HAP-1 (cell line): ENCODE measurements at regions not wholly inside any gene's neighbourhood (a gene's known extent, or its start where the extent isn't known, plus 50 kb on each side); places are given as distances from the start of the nearest gene placed in this dataset.

ENCODE experiments used
- DNase-seq, 2 experiments: peaks; one replicate each; pipeline ENCODE4 v3.0.0-alpha.2; 2016 to 2020; ENCODE audit warnings: low spot score in 2 of 2
- H3K27me3 ChIP-seq: fragments of 250-450 bp; sonication (Bioruptor Pico); 2 replicates; pipeline ENCODE4 v1.5.1; 2020; ENCODE audit warnings: low read depth, mild to moderate bottlenecking, moderate library complexity
- H3K36me3 ChIP-seq: fragments of 250-450 bp; sonication (Bioruptor Pico); replicated peaks from 2 replicates; pipeline ENCODE4 v1.5.1; 2020; ENCODE audit warnings: mild to moderate bottlenecking
- H3K4me1 ChIP-seq: fragments of 250-450 bp; sonication (Bioruptor Pico); 2 replicates; pipeline ENCODE4 v1.5.1; 2020; ENCODE audit warnings: mild to moderate bottlenecking
- H3K4me3 ChIP-seq: fragments of 250-450 bp; sonication (Bioruptor Pico); 2 replicates; pipeline ENCODE4 v1.5.1; 2020; ENCODE audit warnings: mild to moderate bottlenecking, moderate library complexity
- H3K9me3 ChIP-seq: fragments of 250-450 bp; sonication (Bioruptor Pico); 2 replicates; pipeline ENCODE4 v1.5.1; 2020; ENCODE audit warnings: mild to moderate bottlenecking, moderate library complexity
- in situ Hi-C: fragments of 300-500 bp; cut with MboI; formaldehyde crosslinking; loops from 3 replicates; pipeline ENCODE4 v1.14.3; 2020; ENCODE audit warnings: low sequenced_read_pairs, inconsistent platforms, mixed read lengths

- Histone ChIP-seq H3K27me3 (no peaks in the 10 kb centered on the region), H3K4me3 (no peak overlapping the region), H3K36me3 (no peaks in the 10 kb centered on the region), H3K4me1 (no peaks in the 10 kb centered on the region), H3K9me3 (no peaks in the 10 kb centered on the region)
- no peak for DNase-seq
- in situ Hi-C loops = no loop called here
Measured at GRCh38 chr7:144991041-144991440, 155.2 kb upstream of the TPK1 start.

- Histone ChIP-seq H3K4me3 (no peak overlapping the region), H3K9me3 (no peaks in the 10 kb centered on the region), H3K4me1 (no peaks in the 10 kb centered on the region), H3K27me3 (no peaks in the 10 kb centered on the region), H3K36me3 (no peaks in the 10 kb centered on the region)
- DNase-seq = no peak
- in situ Hi-C loops = no loop called here
Measured at GRCh38 chr7:144987686-144988085, 151.8 kb upstream of the TPK1 start.

- no peaks in the 10 kb centered on the region for H3K4me1 ChIP-seq
- H3K4me3 ChIP-seq = no peak overlapping the region
- no peaks in the 10 kb centered on the region for H3K36me3 ChIP-seq
- no peaks in the 10 kb centered on the region for H3K27me3 ChIP-seq
- DNase-seq = no peak
- no peaks in the 10 kb centered on the region for H3K9me3 ChIP-seq
- in situ Hi-C loops = no loop called here
Measured at GRCh38 chr7:144982133-144982532, 146.3 kb upstream of the TPK1 start.

- Histone ChIP-seq H3K36me3 (no peaks in the 10 kb centered on the region), H3K9me3 (no peaks in the 10 kb centered on the region), H3K4me1 (no peaks in the 10 kb centered on the region), H3K27me3 (no peaks in the 10 kb centered on the region), H3K4me3 (no peak overlapping the region)
- in situ Hi-C loops = no loop called here
- DNase-seq = no peak
Measured at GRCh38 chr7:144975882-144976281, 140.0 kb upstream of the TPK1 start.

- DNase-seq = no peak
- H3K4me1 ChIP-seq = no peaks in the 10 kb centered on the region
- no peaks in the 10 kb centered on the region for H3K36me3 ChIP-seq
- no peaks in the 10 kb centered on the region for H3K27me3 ChIP-seq
- no peak overlapping the region for H3K4me3 ChIP-seq
- in situ Hi-C loops = no loop called here
- no peaks in the 10 kb centered on the region for H3K9me3 ChIP-seq
Measured at GRCh38 chr7:144969787-144970186, 133.9 kb upstream of the TPK1 start.

- Histone ChIP-seq H3K36me3 (no peaks in the 10 kb centered on the region), H3K27me3 (no peaks in the 10 kb centered on the region), H3K4me3 (no peak overlapping the region), H3K9me3 (no peaks in the 10 kb centered on the region), H3K4me1 (no peaks in the 10 kb centered on the region)
- no peak for DNase-seq
- in situ Hi-C loops = no loop called here
Measured at GRCh38 chr7:144960763-144961162, 124.9 kb upstream of the TPK1 start.

GRCh38 chr7:144957998-144958397 lies 122.1 kb upstream of the TPK1 start:
- H3K4me1 ChIP-seq = no peaks in the 10 kb centered on the region
- no peaks in the 10 kb centered on the region for H3K27me3 ChIP-seq
- H3K36me3 ChIP-seq = no peaks in the 10 kb centered on the region
- in situ Hi-C loops = no loop called here
- no peak for DNase-seq
- no peak overlapping the region for H3K4me3 ChIP-seq
- no peaks in the 10 kb centered on the region for H3K9me3 ChIP-seq

GRCh38 chr7:144955422-144955821 lies 119.6 kb upstream of the TPK1 start:
- in situ Hi-C loops = no loop called here
- H3K36me3 ChIP-seq = no peaks in the 10 kb centered on the region
- H3K9me3 ChIP-seq = no peaks in the 10 kb centered on the region
- no peaks in the 10 kb centered on the region for H3K27me3 ChIP-seq
- DNase-seq = no peak
- H3K4me1 ChIP-seq = no peaks in the 10 kb centered on the region
- H3K4me3 ChIP-seq = no peak overlapping the region

GRCh38 chr7:144941127-144941526 lies 105.3 kb upstream of the TPK1 start:
- H3K4me3 ChIP-seq = no peak overlapping the region
- no peaks in the 10 kb centered on the region for H3K36me3 ChIP-seq
- no peaks in the 10 kb centered on the region for H3K9me3 ChIP-seq
- DNase-seq = no peak
- in situ Hi-C loops = no loop called here
- H3K4me1 ChIP-seq = no peaks in the 10 kb centered on the region
- H3K27me3 ChIP-seq = no peaks in the 10 kb centered on the region

- H3K9me3 ChIP-seq = no peaks in the 10 kb centered on the region
- DNase-seq = no peak
- in situ Hi-C loops = no loop called here
Measured at GRCh38 chr7:144937199-144937598, 101.3 kb upstream of the TPK1 start.

GRCh38 chr7:144936314-144936713 lies 100.5 kb upstream of the TPK1 start:
- Histone ChIP-seq H3K9me3 (no peaks in the 10 kb centered on the region), H3K36me3 (no peaks in the 10 kb centered on the region), H3K27me3 (no peaks in the 10 kb centered on the region), H3K4me3 (no peak overlapping the region), H3K4me1 (no peaks in the 10 kb centered on the region)
- in situ Hi-C loops = no loop called here
- peak; percentile 14 to 26 for DNase-seq

More at GRCh38 chr7:144937199-144937598, 101.3 kb upstream of the TPK1 start:
- Histone ChIP-seq H3K4me1 (no peaks in the 10 kb centered on the region), H3K36me3 (no peaks in the 10 kb centered on the region), H3K4me3 (no peak overlapping the region), H3K27me3 (no peaks in the 10 kb centered on the region)

- no peaks in the 10 kb centered on the region for H3K27me3 ChIP-seq
- no peaks in the 10 kb centered on the region for H3K4me1 ChIP-seq
- no peaks in the 10 kb centered on the region for H3K36me3 ChIP-seq
- no peak for DNase-seq
- H3K4me3 ChIP-seq = no peak overlapping the region
- in situ Hi-C loops = no loop called here
- H3K9me3 ChIP-seq = no peaks in the 10 kb centered on the region
Measured at GRCh38 chr7:144910411-144910810, 74.6 kb upstream of the TPK1 start.

GRCh38 chr7:144908943-144909556 lies 73.2 kb upstream of the TPK1 start:
- DNase-seq = no peak
- Histone ChIP-seq H3K9me3 (no peaks in the 10 kb centered on the region), H3K36me3 (no peaks in the 10 kb centered on the region), H3K4me1 (no peaks in the 10 kb centered on the region), H3K4me3 (no peak overlapping the region), H3K27me3 (no peaks in the 10 kb centered on the region)
- in situ Hi-C loops = no loop called here

GRCh38 chr7:144908324-144908723 lies 72.5 kb upstream of the TPK1 start:
- H3K9me3 ChIP-seq = no peaks in the 10 kb centered on the region
- H3K4me1 ChIP-seq = no peaks in the 10 kb centered on the region
- H3K36me3 ChIP-seq = no peaks in the 10 kb centered on the region
- DNase-seq = no peak
- H3K4me3 ChIP-seq = no peak overlapping the region
- no peaks in the 10 kb centered on the region for H3K27me3 ChIP-seq
- in situ Hi-C loops = no loop called here

- Histone ChIP-seq H3K4me3 (no peak overlapping the region), H3K9me3 (no peaks in the 10 kb centered on the region), H3K27me3 (no peaks in the 10 kb centered on the region), H3K4me1 (no peaks in the 10 kb centered on the region), H3K36me3 (no peaks in the 10 kb centered on the region)
- in situ Hi-C loops = no loop called here
- no peak for DNase-seq
Measured at GRCh38 chr7:144907577-144907976, 71.7 kb upstream of the TPK1 start.
